HCT116 (cell line): ENCODE measurements at regions not wholly inside any gene's neighbourhood (a gene's known extent, or its start where the extent isn't known, plus 50 kb on each side); places are given as distances from the start of the nearest gene placed in this dataset.

Source experiments
- ATAC-seq: fragments of 200-7000 bp; cut with Tn5 transposase; 2 replicates; pipeline ENCODE4 v1.9.1; 2020; ENCODE audit warnings: mild to moderate bottlenecking, moderate library complexity
- BruUV-seq: library from RNA; stranded (reverse); fragments of 400-500 nt; replicated peaks from 2 replicates; lab custom pipeline; 2021; lab: Mats Ljungman, UMichigan
- CTCF ChIA-PET: fragments of 300-600 bp; sonication (Branson Sonifier 250); formaldehyde crosslinking; loops from one replicate; lab custom pipeline; 2021; ENCODE audit warnings: antibody characterized with exemption; lab: Charles Lee
- POLR2A ChIA-PET: fragments of 300-600, 350-600 bp; sonication (Branson Sonifier 250); formaldehyde crosslinking; loops from one replicate; lab custom pipeline; 2021; ENCODE audit warnings: antibody characterized with exemption; lab: Charles Lee
- RAD21 ChIA-PET, 2 experiments: fragments of 300-600 bp; sonication (Branson Sonifier 250); formaldehyde crosslinking; loops; one replicate each; lab custom pipeline; 2023; ENCODE audit warnings: low total read pairs in 2 of 2; ENCODE audit not compliant: uncharacterized antibody in 2 of 2, unreplicated experiment in 2 of 2, low non-redundant PET in 1 of 2; lab: Charles Lee
- DNase-seq: peaks from one replicate; pipeline ENCODE4 v3.0.0-alpha.2; 2010; ENCODE audit warnings: low read depth, low spot score
- H2AFZ ChIP-seq: fragments of 200-600 bp; shearing (Covaris generic), sonication (generic); 2 replicates; pipeline ENCODE4 v1.6.1; 2017; ENCODE audit warnings: low read depth, mixed run types, mixed read lengths, antibody characterized with exemption, low read length; ENCODE audit not compliant: poor library complexity, severe bottlenecking
- H3K27ac ChIP-seq: 2 replicates; pipeline ENCODE4 v1.5.1; 2012; ENCODE audit warnings: low read depth, low read length
- H3K27me3 ChIP-seq: fragments of 200-600 bp; sonication (generic); 2 replicates; pipeline ENCODE4 v1.6.1; 2016; ENCODE audit warnings: mixed run types, low read length, mixed read lengths; ENCODE audit not compliant: insufficient read depth
- H3K36me3 ChIP-seq, 2 experiments: fragments of 200-500 bp in 1 of 2; fragments of 200-600 bp in 1 of 2; sonication (Bioruptor generic) in 1 of 2; sonication (generic) in 1 of 2; 2 replicates each; pipeline versions ENCODE4 v1.5.1 to v1.6.1; 2014 to 2016; ENCODE audit warnings: low read length in 2 of 2, inconsistent platforms in 1 of 2, mixed read lengths in 1 of 2, mixed run types in 1 of 2; ENCODE audit not compliant: insufficient read depth in 2 of 2, control insufficient read depth in 1 of 2
- H3K4me1 ChIP-seq, 2 experiments: fragments of 200-600 bp in 1 of 2; sonication (generic) in 1 of 2; 2 replicates each; pipeline versions ENCODE4 v1.5.1 to v1.6.1; 2012 to 2017; ENCODE audit warnings: low read length in 2 of 2, inconsistent platforms in 1 of 2, mild to moderate bottlenecking in 1 of 2, mixed read lengths in 1 of 2, mixed run types in 1 of 2, moderate library complexity in 1 of 2; ENCODE audit not compliant: insufficient read depth in 2 of 2, control insufficient read depth in 1 of 2
- H3K4me2 ChIP-seq: fragments of 200-600 bp; sonication (generic); 2 replicates; pipeline ENCODE4 v1.6.1; 2017; ENCODE audit warnings: mixed run types, low read length, mixed read lengths
- H3K4me3 ChIP-seq, 2 experiments: fragments of 200-600 bp in 1 of 2; sonication (generic) in 1 of 2; replicated peaks in 1 of 2; 2 replicates each; pipeline ENCODE4 v1.5.1; 2011 to 2016; ENCODE audit warnings: low read length in 2 of 2, control low read depth in 1 of 2, low read depth in 1 of 2, mild to moderate bottlenecking in 1 of 2, mixed read lengths in 1 of 2, mixed run types in 1 of 2
- H3K79me2 ChIP-seq: fragments of 200-600 bp; sonication (generic); 2 replicates; pipeline ENCODE4 v1.6.1; 2017; ENCODE audit warnings: mild to moderate bottlenecking, mixed run types, low read length, moderate library complexity, mixed read lengths; ENCODE audit not compliant: insufficient read depth
- H3K9ac ChIP-seq: fragments of 200-600 bp; sonication (generic); 2 replicates; pipeline ENCODE4 v1.6.1; 2016; ENCODE audit warnings: low read length, mixed read lengths
- H3K9me2 ChIP-seq: fragments of 200-600 bp; sonication (generic), shearing (Covaris generic); 2 replicates; pipeline ENCODE4 v1.6.1; 2017; ENCODE audit warnings: mixed run types, mild to moderate bottlenecking, moderate library complexity; ENCODE audit not compliant: insufficient read depth
- H3K9me3 ChIP-seq, 2 experiments: fragments of 200-500 bp in 1 of 2; fragments of 200-600 bp in 1 of 2; sonication (Bioruptor generic) in 1 of 2; sonication (generic) in 1 of 2; 2 replicates each; pipeline ENCODE4 v1.6.1; 2014 to 2017; ENCODE audit warnings: low read length in 2 of 2, mixed read lengths in 2 of 2, inconsistent platforms in 1 of 2, low read depth in 1 of 2, mild to moderate bottlenecking in 1 of 2, mixed run types in 1 of 2, moderate library complexity in 1 of 2; ENCODE audit not compliant: control insufficient read depth in 1 of 2, insufficient read depth in 1 of 2
- H4K20me1 ChIP-seq: fragments of 200-600 bp; sonication (generic), shearing (Covaris generic); 2 replicates; pipeline ENCODE4 v1.6.1; 2017; ENCODE audit warnings: mixed run types, mild to moderate bottlenecking, moderate library complexity; ENCODE audit not compliant: insufficient read depth
- CBX3 ChIP-seq: IDR thresholded peaks from 2 replicates; pipeline ENCODE4 v1.6.1; 2012; ENCODE audit warnings: low read depth
- CEBPB ChIP-seq: IDR thresholded peaks from 2 replicates; pipeline ENCODE4 v1.6.1; 2012; ENCODE audit warnings: low read depth
- ELF1 ChIP-seq: IDR thresholded peaks from 2 replicates; pipeline ENCODE4 v1.6.1; 2012; ENCODE audit warnings: low read depth, borderline replicate concordance
- EZH2 ChIP-seq: fragments of 200-600 bp; sonication (generic); IDR thresholded peaks from 2 replicates; pipeline ENCODE4 v1.6.1; 2017; ENCODE audit warnings: antibody characterized with exemption, mixed run types
- EZH2phosphoT487 ChIP-seq: fragments of 200-600 bp; IDR thresholded peaks from 2 replicates; pipeline ENCODE4 v1.6.1; 2018; ENCODE audit warnings: antibody characterized with exemption, borderline replicate concordance
- FOSL1 ChIP-seq: IDR thresholded peaks from 2 replicates; pipeline ENCODE4 v1.6.1; 2012; ENCODE audit warnings: low read depth
- JUND ChIP-seq: IDR thresholded peaks from 2 replicates; pipeline ENCODE4 v1.6.1; 2012
- POLR2A ChIP-seq: IDR thresholded peaks from 2 replicates; pipeline ENCODE4 v1.7.0; 2011; ENCODE audit warnings: borderline replicate concordance; ENCODE audit not compliant: insufficient read depth, insufficient read length; ENCODE audit errors: extremely low read depth
- POLR2AphosphoS5 ChIP-seq: IDR thresholded peaks from 2 replicates; pipeline ENCODE4 v1.6.1; 2011; ENCODE audit warnings: mild to moderate bottlenecking, low read depth, low read length, moderate library complexity
- RAD21 ChIP-seq: IDR thresholded peaks from 2 replicates; pipeline ENCODE4 v1.6.1; 2012; ENCODE audit warnings: low read depth, mild to moderate bottlenecking
- SRF ChIP-seq: IDR thresholded peaks from 2 replicates; pipeline ENCODE4 v1.6.1; 2012; ENCODE audit warnings: low read depth
- YY1 ChIP-seq: IDR thresholded peaks from 2 replicates; pipeline ENCODE4 v1.6.1; 2011; ENCODE audit warnings: low read length, low read depth, moderate library complexity, mild to moderate bottlenecking; ENCODE audit not compliant: insufficient replicate concordance; ENCODE audit errors: extremely low read depth
- ZFX ChIP-seq: fragments of 450-650 bp; IDR thresholded peaks from 2 replicates; pipeline ENCODE4 v1.6.1; 2017
- ZNF274 ChIP-seq: fragments of 200-500 bp; sonication (Bioruptor generic); IDR thresholded peaks from 2 replicates; pipeline ENCODE4 v1.6.1; 2014; ENCODE audit warnings: mild to moderate bottlenecking, low read depth, low read length, inconsistent platforms
- intact Hi-C: fragments of 100-400 bp; cut with micrococcal nuclease; formaldehyde crosslinking; loops from 2 replicates; pipeline ENCODE4 v1.10.0; 2022
- TF ChIP-seq, protein P1 (sequence below): IDR thresholded peaks from 2 replicates; pipeline ENCODE4 v1.6.1; 2011; ENCODE audit warnings: mild to moderate bottlenecking, low read length, moderate library complexity; ENCODE audit not compliant: insufficient replicate concordance; ENCODE audit errors: extremely low read depth
- TF ChIP-seq, protein P2 (sequence below): IDR thresholded peaks from 2 replicates; pipeline ENCODE4 v1.6.1; 2012
- TF ChIP-seq, protein P3 (sequence below), 3 experiments: fragments of 200-600 bp in 1 of 3; sonication (generic) in 1 of 3; IDR thresholded peaks in 2 of 3; conservative IDR thresholded peaks in 1 of 3; 2 replicates each; pipeline ENCODE4 v1.5.1; 2012 to 2017; ENCODE audit warnings: low read depth in 2 of 3, low read length in 2 of 3, antibody characterized with exemption in 1 of 3, borderline replicate concordance in 1 of 3, control low read depth in 1 of 3, mild to moderate bottlenecking in 1 of 3, mixed read lengths in 1 of 3, mixed run types in 1 of 3, moderate library complexity in 1 of 3; ENCODE audit not compliant: insufficient read depth in 1 of 3

DNA sequence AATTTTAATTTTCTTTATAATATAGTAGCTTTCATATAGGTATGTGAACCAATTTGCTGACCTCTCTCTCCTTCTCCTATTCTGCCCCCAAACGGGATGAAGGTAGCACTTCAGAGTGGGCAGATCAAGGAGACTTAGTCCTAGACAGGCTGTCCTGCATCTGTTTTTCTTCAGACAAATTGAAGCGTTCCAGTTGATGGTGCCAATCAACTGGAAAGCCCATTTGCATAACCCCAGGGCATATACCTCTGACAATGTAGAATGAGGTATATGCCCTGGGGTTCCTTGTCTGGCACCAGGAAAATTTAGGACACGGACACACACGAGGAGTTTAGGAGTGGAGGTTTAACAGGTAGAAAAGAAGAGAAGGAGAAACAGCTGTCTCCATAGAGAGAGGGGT is 502.9 kb downstream of the HTR7 start:
- H3K4me2 ChIP-seq = no peak overlapping the region
- TF ChIP-seq EZH2phosphoT487 (no peak), CBX3 (no peak), SRF (no peak), RAD21 (no peak), ZFX (no peak), CEBPB (no peak), EZH2 (no peak), POLR2AphosphoS5 (no peak), FOSL1 (no peak), ZNF274 (no peak), POLR2A (no peak), ELF1 (no peak), JUND (no peak), YY1 (no peak)
- TF ChIP-seq, protein P1, sequence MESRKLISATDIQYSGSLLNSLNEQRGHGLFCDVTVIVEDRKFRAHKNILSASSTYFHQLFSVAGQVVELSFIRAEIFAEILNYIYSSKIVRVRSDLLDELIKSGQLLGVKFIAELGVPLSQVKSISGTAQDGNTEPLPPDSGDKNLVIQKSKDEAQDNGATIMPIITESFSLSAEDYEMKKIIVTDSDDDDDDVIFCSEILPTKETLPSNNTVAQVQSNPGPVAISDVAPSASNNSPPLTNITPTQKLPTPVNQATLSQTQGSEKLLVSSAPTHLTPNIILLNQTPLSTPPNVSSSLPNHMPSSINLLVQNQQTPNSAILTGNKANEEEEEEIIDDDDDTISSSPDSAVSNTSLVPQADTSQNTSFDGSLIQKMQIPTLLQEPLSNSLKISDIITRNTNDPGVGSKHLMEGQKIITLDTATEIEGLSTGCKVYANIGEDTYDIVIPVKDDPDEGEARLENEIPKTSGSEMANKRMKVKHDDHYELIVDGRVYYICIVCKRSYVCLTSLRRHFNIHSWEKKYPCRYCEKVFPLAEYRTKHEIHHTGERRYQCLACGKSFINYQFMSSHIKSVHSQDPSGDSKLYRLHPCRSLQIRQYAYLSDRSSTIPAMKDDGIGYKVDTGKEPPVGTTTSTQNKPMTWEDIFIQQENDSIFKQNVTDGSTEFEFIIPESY = no peak
- TF ChIP-seq, protein P2, sequence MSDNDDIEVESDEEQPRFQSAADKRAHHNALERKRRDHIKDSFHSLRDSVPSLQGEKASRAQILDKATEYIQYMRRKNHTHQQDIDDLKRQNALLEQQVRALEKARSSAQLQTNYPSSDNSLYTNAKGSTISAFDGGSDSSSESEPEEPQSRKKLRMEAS = no peak
- TF ChIP-seq, protein P3, sequence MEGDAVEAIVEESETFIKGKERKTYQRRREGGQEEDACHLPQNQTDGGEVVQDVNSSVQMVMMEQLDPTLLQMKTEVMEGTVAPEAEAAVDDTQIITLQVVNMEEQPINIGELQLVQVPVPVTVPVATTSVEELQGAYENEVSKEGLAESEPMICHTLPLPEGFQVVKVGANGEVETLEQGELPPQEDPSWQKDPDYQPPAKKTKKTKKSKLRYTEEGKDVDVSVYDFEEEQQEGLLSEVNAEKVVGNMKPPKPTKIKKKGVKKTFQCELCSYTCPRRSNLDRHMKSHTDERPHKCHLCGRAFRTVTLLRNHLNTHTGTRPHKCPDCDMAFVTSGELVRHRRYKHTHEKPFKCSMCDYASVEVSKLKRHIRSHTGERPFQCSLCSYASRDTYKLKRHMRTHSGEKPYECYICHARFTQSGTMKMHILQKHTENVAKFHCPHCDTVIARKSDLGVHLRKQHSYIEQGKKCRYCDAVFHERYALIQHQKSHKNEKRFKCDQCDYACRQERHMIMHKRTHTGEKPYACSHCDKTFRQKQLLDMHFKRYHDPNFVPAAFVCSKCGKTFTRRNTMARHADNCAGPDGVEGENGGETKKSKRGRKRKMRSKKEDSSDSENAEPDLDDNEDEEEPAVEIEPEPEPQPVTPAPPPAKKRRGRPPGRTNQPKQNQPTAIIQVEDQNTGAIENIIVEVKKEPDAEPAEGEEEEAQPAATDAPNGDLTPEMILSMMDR (IDR thresholded peaks at IDR 0.05 in 2 of 3, conservative IDR thresholded peaks at IDR 0.05 in 1 of 3; ENCODE audit: borderline replicate concordance in 1 of 3, insufficient read depth in 1 of 3, low read depth in 2 of 3, low read length in 2 of 3) = no peak
- intact Hi-C loops = no loop called here
- H3K4me3 ChIP-seq = no peak overlapping the region
- ChIA-PET CTCF (no interaction called here), POLR2A (no interaction called here), RAD21 (interaction anchor here in 1 of 2 experiments (0.6 kb wide), 1 partner anchor 14 kb away, joined by 6 read pairs; no protein-coding TSS in a partner anchor)
- no TSS peak for BruUV-seq
- no peak overlapping the region for H3K9ac ChIP-seq
- no peaks in the 10 kb centered on the region; a peak in 1 of 4 replicates for H3K9me3 ChIP-seq
- DNase-seq = no peak
- H3K27me3 ChIP-seq = no peaks in the 10 kb centered on the region
- no peaks in the 10 kb centered on the region for H3K9me2 ChIP-seq
- H3K36me3 ChIP-seq = no peaks in the 10 kb centered on the region
- H3K4me1 ChIP-seq = no peaks in the 10 kb centered on the region
- H3K27ac ChIP-seq = no peak overlapping the region
- no peak for ATAC-seq
- no peak overlapping the region for H2AFZ ChIP-seq
- no peaks in the 10 kb centered on the region for H3K79me2 ChIP-seq
- H4K20me1 ChIP-seq = no peaks in the 10 kb centered on the region
